Karpas-422 (cell line): ENCODE measurements at regions not wholly inside any gene's neighbourhood (a gene's known extent, or its start where the extent isn't known, plus 50 kb on each side); places are given as distances from the start of the nearest gene placed in this dataset.

ENCODE experiments used
- DNase-seq: peaks from one replicate; pipeline ENCODE4 v3.0.0-alpha.2; 2015
- H2AFZ ChIP-seq: fragments of 200-600 bp; sonication (generic); 2 replicates; pipeline ENCODE4 v1.6.1; 2014; ENCODE audit warnings: antibody characterized with exemption, low read length, mixed read lengths
- H3K27ac ChIP-seq: fragments of 200-600 bp; sonication (generic); 2 replicates; pipeline ENCODE4 v1.5.1; 2014; ENCODE audit warnings: mild to moderate bottlenecking, low read length, moderate library complexity
- H3K27me3 ChIP-seq: fragments of 200-600 bp; sonication (generic); 2 replicates; pipeline ENCODE4 v1.6.1; 2014; ENCODE audit warnings: low read length, mixed read lengths
- H3K36me3 ChIP-seq: fragments of 200-600 bp; sonication (generic); 2 replicates; pipeline ENCODE4 v1.6.1; 2014; ENCODE audit warnings: low read length, mixed read lengths; ENCODE audit not compliant: insufficient read depth
- H3K4me1 ChIP-seq: fragments of 200-600 bp; sonication (generic); 2 replicates; pipeline ENCODE4 v1.6.1; 2014; ENCODE audit warnings: mild to moderate bottlenecking, low read length, mixed read lengths
- H3K4me2 ChIP-seq: fragments of 200-600 bp; sonication (generic); 2 replicates; pipeline ENCODE4 v1.6.1; 2014; ENCODE audit warnings: low read length, low read depth, mild to moderate bottlenecking; ENCODE audit not compliant: poor library complexity, severe bottlenecking
- H3K4me3 ChIP-seq: fragments of 200-600 bp; sonication (generic); 2 replicates; pipeline ENCODE4 v1.5.1; 2014; ENCODE audit warnings: mild to moderate bottlenecking, antibody characterized with exemption, low read length, mixed read lengths
- H3K79me2 ChIP-seq: fragments of 200-600 bp; sonication (generic); 2 replicates; pipeline ENCODE4 v1.6.1; 2014; ENCODE audit warnings: mild to moderate bottlenecking, low read length, mixed read lengths
- H3K9ac ChIP-seq: fragments of 200-600 bp; sonication (generic); 2 replicates; pipeline ENCODE4 v1.6.0; 2014; ENCODE audit warnings: low read length
- H3K9me2 ChIP-seq: fragments of 200-600 bp; sonication (generic), shearing (Covaris generic); replicated peaks from 2 replicates; pipeline ENCODE4 v1.6.0; 2014; ENCODE audit warnings: mild to moderate bottlenecking, low read length, moderate library complexity; ENCODE audit not compliant: insufficient read depth
- H3K9me3 ChIP-seq: fragments of 300-700, 200-600 bp; sonication (generic); 2 replicates; pipeline ENCODE4 v1.6.1; 2014; ENCODE audit warnings: low read length, mixed read lengths
- H4K20me1 ChIP-seq: fragments of 200-600 bp; sonication (generic); 2 replicates; pipeline ENCODE4 v1.6.1; 2014; ENCODE audit warnings: mild to moderate bottlenecking, antibody characterized with exemption, low read length, low read depth; ENCODE audit not compliant: insufficient read depth

DNA sequence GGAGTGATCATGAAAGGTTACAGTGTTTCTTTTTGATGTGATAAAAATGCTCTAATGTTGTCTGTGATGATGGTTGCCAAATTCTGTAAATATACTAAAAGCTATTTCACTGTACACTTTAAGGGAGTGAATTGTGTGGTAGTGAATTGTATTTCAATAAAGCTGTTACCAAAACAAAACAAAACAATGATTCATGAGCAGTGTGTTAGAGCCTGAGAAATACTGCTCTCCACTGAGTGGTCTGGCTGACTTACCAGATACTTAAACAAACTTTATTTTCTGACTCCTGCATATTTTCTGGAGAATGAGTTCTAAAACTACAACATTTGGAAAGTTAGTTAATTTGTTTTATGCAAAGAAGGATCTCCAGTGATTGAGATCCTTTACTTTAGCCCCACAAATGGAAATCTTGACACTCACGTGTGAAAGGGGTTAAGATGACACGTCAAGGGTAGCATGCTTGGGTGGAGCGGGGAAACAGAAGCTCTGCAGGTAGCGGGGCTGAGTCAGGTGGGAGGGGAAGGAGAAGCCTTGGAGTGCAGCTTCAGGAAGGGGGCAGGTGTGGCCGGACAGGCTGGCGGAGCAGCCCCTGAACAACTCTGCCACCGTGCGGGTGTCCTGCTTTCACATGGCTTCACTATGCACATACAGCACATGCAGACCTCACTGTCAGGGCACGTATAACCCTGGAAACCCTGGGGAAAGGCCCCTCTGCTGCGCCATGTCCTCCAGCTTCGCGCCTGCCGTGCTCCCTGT, 256.7 kb downstream of the IRX1 start:
- Histone ChIP-seq H2AFZ (no peak overlapping the region), H3K4me1 (no peaks in the 10 kb centered on the region), H3K4me3 (no peak overlapping the region), H3K27me3 (no peaks in the 10 kb centered on the region), H3K36me3 (no peaks in the 10 kb centered on the region), H3K9me3 (peaks cover 21% of the 10 kb centered on the region), H3K4me2 (no peak overlapping the region), H3K9ac (no peak overlapping the region), H4K20me1 (no peaks in the 10 kb centered on the region), H3K9me2 (no peaks in the 10 kb centered on the region), H3K27ac (no peak overlapping the region), H3K79me2 (no peaks in the 10 kb centered on the region)
- DNase-seq: no peak

GRCh38 chr5:3853362-3853761, 257.7 kb downstream of the IRX1 start:
- Histone ChIP-seq H4K20me1 (no peaks in the 10 kb centered on the region), H3K4me2 (no peak overlapping the region), H3K79me2 (no peaks in the 10 kb centered on the region), H3K36me3 (no peaks in the 10 kb centered on the region), H3K9me3 (peaks cover 21% of the 10 kb centered on the region), H3K27me3 (no peaks in the 10 kb centered on the region), H2AFZ (no peak overlapping the region), H3K27ac (no peak overlapping the region), H3K9me2 (no peaks in the 10 kb centered on the region), H3K4me1 (no peaks in the 10 kb centered on the region), H3K4me3 (no peak overlapping the region), H3K9ac (no peak overlapping the region)
- no peak for DNase-seq

- no peak overlapping the region for H3K4me2 ChIP-seq
- no peak overlapping the region for H2AFZ ChIP-seq
Observed at GRCh38 chr5:3854188-3854821, 258.7 kb downstream of the IRX1 start.

GRCh38 chr5:3856036-3856435, 260.4 kb downstream of the IRX1 start:
- Histone ChIP-seq H3K27ac (no peak overlapping the region), H3K36me3 (no peaks in the 10 kb centered on the region), H3K79me2 (no peaks in the 10 kb centered on the region), H3K9me2 (no peaks in the 10 kb centered on the region), H3K9ac (no peak overlapping the region), H3K9me3 (peaks cover 20% of the 10 kb centered on the region), H2AFZ (no peak overlapping the region), H3K4me3 (no peak overlapping the region), H4K20me1 (no peaks in the 10 kb centered on the region), H3K4me2 (no peak overlapping the region), H3K27me3 (no peaks in the 10 kb centered on the region), H3K4me1 (no peaks in the 10 kb centered on the region)
- DNase-seq: no peak

More at GRCh38 chr5:3854188-3854821, 258.7 kb downstream of the IRX1 start:
- no peaks in the 10 kb centered on the region for H3K36me3 ChIP-seq
- H3K9me3 ChIP-seq: peaks cover 21% of the 10 kb centered on the region
- no peaks in the 10 kb centered on the region for H3K4me1 ChIP-seq
- H4K20me1 ChIP-seq: no peaks in the 10 kb centered on the region
- H3K79me2 ChIP-seq: no peaks in the 10 kb centered on the region
- no peak for DNase-seq
- H3K9ac ChIP-seq: no peak overlapping the region
- no peaks in the 10 kb centered on the region for H3K9me2 ChIP-seq
- H3K4me3 ChIP-seq: no peak overlapping the region
- H3K27me3 ChIP-seq: no peaks in the 10 kb centered on the region
- H3K27ac ChIP-seq: no peak overlapping the region

DNA sequence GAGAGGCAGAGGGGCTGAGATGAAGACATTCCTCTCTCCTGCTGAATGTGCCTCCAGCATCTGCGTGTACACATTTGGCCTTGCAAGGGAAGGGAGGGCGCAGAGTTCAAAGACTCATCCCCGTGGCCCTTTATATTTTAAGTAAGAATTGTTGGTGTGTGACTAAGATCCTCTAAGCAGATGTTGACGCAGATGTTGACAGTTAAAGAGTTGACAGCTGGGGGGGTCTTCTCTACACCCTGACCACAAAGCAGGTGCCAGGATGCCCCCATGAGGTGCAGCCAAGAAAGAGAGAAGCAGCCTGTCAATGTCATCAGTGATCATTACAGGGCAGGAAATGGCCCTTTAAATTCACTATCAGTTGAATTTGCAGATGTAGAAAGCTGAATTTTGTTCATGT, 262.9 kb downstream of the IRX1 start:
- Histone ChIP-seq H3K27me3 (no peaks in the 10 kb centered on the region), H3K4me3 (no peak overlapping the region), H3K27ac (no peak overlapping the region), H2AFZ (no peak overlapping the region), H4K20me1 (no peaks in the 10 kb centered on the region), H3K9ac (no peak overlapping the region), H3K79me2 (no peaks in the 10 kb centered on the region), H3K36me3 (no peaks in the 10 kb centered on the region), H3K4me2 (no peak overlapping the region), H3K9me3 (peaks cover 22% of the 10 kb centered on the region), H3K9me2 (no peaks in the 10 kb centered on the region), H3K4me1 (no peaks in the 10 kb centered on the region)
- DNase-seq: no peak

- no peaks in the 10 kb centered on the region for H3K36me3 ChIP-seq
- DNase-seq: no peak
- no peak overlapping the region for H3K4me2 ChIP-seq
Observed at GRCh38 chr5:3862906-3863305, 267.3 kb downstream of the IRX1 start.

GRCh38 chr5:3875144-3875543, 279.5 kb downstream of the IRX1 start:
- no peak overlapping the region for H3K4me3 ChIP-seq
- no peaks in the 10 kb centered on the region for H3K9me2 ChIP-seq
- H3K36me3 ChIP-seq: no peaks in the 10 kb centered on the region
- no peak for DNase-seq
- no peak overlapping the region for H2AFZ ChIP-seq
- H3K79me2 ChIP-seq: no peaks in the 10 kb centered on the region
- H3K9ac ChIP-seq: no peak overlapping the region
- H4K20me1 ChIP-seq: no peaks in the 10 kb centered on the region
- no peaks in the 10 kb centered on the region for H3K27me3 ChIP-seq
- H3K27ac ChIP-seq: no peak overlapping the region
- H3K9me3 ChIP-seq: peaks cover 12% of the 10 kb centered on the region
- no peak overlapping the region for H3K4me2 ChIP-seq
- no peaks in the 10 kb centered on the region for H3K4me1 ChIP-seq

More at GRCh38 chr5:3862906-3863305, 267.3 kb downstream of the IRX1 start:
- peaks cover 28% of the 10 kb centered on the region for H3K9me3 ChIP-seq
- H3K9ac ChIP-seq: no peak overlapping the region
- H4K20me1 ChIP-seq: no peaks in the 10 kb centered on the region
- H3K27ac ChIP-seq: no peak overlapping the region
- H3K4me1 ChIP-seq: no peaks in the 10 kb centered on the region
- H3K4me3 ChIP-seq: no peak overlapping the region
- H2AFZ ChIP-seq: no peak overlapping the region
- H3K9me2 ChIP-seq: no peaks in the 10 kb centered on the region
- no peaks in the 10 kb centered on the region for H3K27me3 ChIP-seq
- no peaks in the 10 kb centered on the region for H3K79me2 ChIP-seq

DNA sequence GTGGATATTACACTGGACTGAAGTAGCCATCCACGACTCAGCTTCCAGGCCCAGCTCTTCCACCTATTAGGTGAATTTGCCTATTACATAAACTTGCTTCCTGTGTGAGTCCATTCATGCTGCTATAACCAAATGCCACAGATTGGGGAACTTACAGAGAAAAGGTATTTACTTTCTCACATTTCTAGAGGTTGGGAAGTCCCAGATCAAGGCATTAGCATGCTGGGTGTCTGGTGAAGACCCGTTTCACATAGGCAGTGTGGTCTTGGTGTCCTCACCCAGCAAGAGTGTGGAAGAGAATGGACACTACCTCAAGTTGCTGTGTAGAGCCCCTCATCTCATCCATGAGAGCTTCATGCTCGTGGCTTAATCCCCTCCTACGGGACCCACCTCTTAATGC, 282.6 kb downstream of the IRX1 start:
- H3K9me3 ChIP-seq: peaks cover 4% of the 10 kb centered on the region; the same call in 1 of the 2 replicates
- no peaks in the 10 kb centered on the region for H3K9me2 ChIP-seq
- DNase-seq: no peak
- no peaks in the 10 kb centered on the region for H3K79me2 ChIP-seq
- no peaks in the 10 kb centered on the region for H3K4me1 ChIP-seq
- no peak overlapping the region for H3K4me3 ChIP-seq
- H3K27ac ChIP-seq: no peak overlapping the region
- H3K9ac ChIP-seq: no peak overlapping the region
- no peaks in the 10 kb centered on the region for H4K20me1 ChIP-seq
- H2AFZ ChIP-seq: no peak overlapping the region
- H3K36me3 ChIP-seq: no peaks in the 10 kb centered on the region
- no peak overlapping the region for H3K4me2 ChIP-seq
- H3K27me3 ChIP-seq: no peaks in the 10 kb centered on the region
